ENCODE measurements at regions not wholly inside any gene's neighbourhood (a gene's known extent, or its start where the extent isn't known, plus 50 kb on each side); places are given as distances from the start of the nearest gene placed in this dataset.
A peak's percentile ranks its signal among the peaks of the same experiment; 100 is the strongest.

- Histone ChIP-seq H3K4me3 (ENCODE audit: low read depth, low read length) (no peak overlapping the region), H3K27me3 (replicated peaks) (no peaks in the 10 kb centered on the region), H3K36me3 (replicated peaks) (no peaks in the 10 kb centered on the region), H3K27ac (no peak overlapping the region)
- no peak for DNase-seq
- in situ Hi-C loops (cut with HindIII; ENCODE audit: low pct_ligation_motif_present, low sequenced_read_pairs): no loop called here
- no peak for TF ChIP-seq CTCF (IDR thresholded peaks at IDR 0.05; ENCODE audit: low read depth, low read length, missing control alignments)
These were observed 198.5 kb downstream of the C6orf118 start for GRCh38 chr6:165110860-165111259.

GRCh38 chr6:165109011-165109410, 200.4 kb downstream of the C6orf118 start:
- Histone ChIP-seq H3K4me3 (ENCODE audit: low read depth, low read length) (no peak overlapping the region), H3K27ac (no peak overlapping the region), H3K36me3 (replicated peaks) (no peaks in the 10 kb centered on the region), H3K27me3 (replicated peaks) (no peaks in the 10 kb centered on the region)
- in situ Hi-C loops (cut with HindIII; ENCODE audit: low pct_ligation_motif_present, low sequenced_read_pairs): no loop called here
- DNase-seq: no peak
- TF ChIP-seq CTCF (IDR thresholded peaks at IDR 0.05; ENCODE audit: low read depth, low read length, missing control alignments): no peak

GRCh38 chr6:165106261-165106660, 203.1 kb downstream of the C6orf118 start:
- in situ Hi-C loops (cut with HindIII; ENCODE audit: low pct_ligation_motif_present, low sequenced_read_pairs): no loop called here
- no peaks in the 10 kb centered on the region for H3K27me3 ChIP-seq (replicated peaks)
- no peak overlapping the region for H3K27ac ChIP-seq
- no peak for DNase-seq
- no peak overlapping the region for H3K4me3 ChIP-seq (ENCODE audit: low read depth, low read length)
- no peak for TF ChIP-seq CTCF (IDR thresholded peaks at IDR 0.05; ENCODE audit: low read depth, low read length, missing control alignments)
- no peaks in the 10 kb centered on the region for H3K36me3 ChIP-seq (replicated peaks)

- TF ChIP-seq CTCF (IDR thresholded peaks at IDR 0.05; ENCODE audit: low read depth, low read length, missing control alignments): peak; percentile 23
- Histone ChIP-seq H3K27me3 (replicated peaks) (no peaks in the 10 kb centered on the region), H3K36me3 (replicated peaks) (no peaks in the 10 kb centered on the region), H3K27ac (no peak overlapping the region), H3K4me3 (ENCODE audit: low read depth, low read length) (no peak overlapping the region)
- in situ Hi-C loops (cut with HindIII; ENCODE audit: low pct_ligation_motif_present, low sequenced_read_pairs): no loop called here
- DNase-seq: no peak
These were observed 211.2 kb downstream of the C6orf118 start for GRCh38 chr6:165098165-165098564.

GRCh38 chr6:165096868-165097267, 212.5 kb downstream of the C6orf118 start:
- no peaks in the 10 kb centered on the region for H3K36me3 ChIP-seq (replicated peaks)
- H3K27ac ChIP-seq: no peak overlapping the region
- no peak for TF ChIP-seq CTCF (IDR thresholded peaks at IDR 0.05; ENCODE audit: low read depth, low read length, missing control alignments)
- H3K27me3 ChIP-seq (replicated peaks): no peaks in the 10 kb centered on the region
- no peak overlapping the region for H3K4me3 ChIP-seq (ENCODE audit: low read depth, low read length)
- no peak for DNase-seq
- in situ Hi-C loops (cut with HindIII; ENCODE audit: low pct_ligation_motif_present, low sequenced_read_pairs): no loop called here

- H3K36me3 ChIP-seq (replicated peaks): no peaks in the 10 kb centered on the region
- no peaks in the 10 kb centered on the region for H3K27me3 ChIP-seq (replicated peaks)
- TF ChIP-seq CTCF (IDR thresholded peaks at IDR 0.05; ENCODE audit: low read depth, low read length, missing control alignments): no peak
- no peak overlapping the region for H3K27ac ChIP-seq
- in situ Hi-C loops (cut with HindIII; ENCODE audit: low pct_ligation_motif_present, low sequenced_read_pairs): no loop called here
- no peak overlapping the region for H3K4me3 ChIP-seq (ENCODE audit: low read depth, low read length)
- no peak for DNase-seq
These were observed 213.2 kb downstream of the C6orf118 start for GRCh38 chr6:165096209-165096608.

Data from brain microvascular endothelial cell (primary cell).